Gastroesophageal sphincter (tissue), 4 donors: ENCODE measurements at regions not wholly inside any gene's neighbourhood (a gene's known extent, or its start where the extent isn't known, plus 50 kb on each side); places are given as distances from the start of the nearest gene placed in this dataset.

Experiments
- ATAC-seq: fragments of 150-250 bp; one replicate; pipeline ENCODE4 v1.9.1; 2016; ENCODE audit warnings: mild to moderate bottlenecking, moderate library complexity
- H3K27ac ChIP-seq, 4 donors: fragments of 200-600 bp; sonication (generic) in 3 of 4; 1 replicate in 3 of 4; 2 replicates in 1 of 4; pipeline ENCODE4 v1.5.1; 2016 to 2019
- H3K27me3 ChIP-seq: fragments of 200-600 bp; sonication (generic); one replicate; pipeline ENCODE4 v1.5.1; 2019
- H3K36me3 ChIP-seq, 2 donors: fragments of 200-600 bp; sonication (generic); one replicate each; pipeline ENCODE4 v1.5.1; 2019; ENCODE audit warnings: control low read depth in 1 of 2
- H3K4me1 ChIP-seq, 3 donors: fragments of 200-600 bp; sonication (generic); 1 replicate in 2 of 3; 2 replicates in 1 of 3; pipeline ENCODE4 v1.5.1; 2016 to 2019; ENCODE audit warnings: control low read depth in 2 of 3
- H3K4me3 ChIP-seq, 2 donors: fragments of 200-600 bp; sonication (generic); one replicate each; pipeline ENCODE4 v1.5.1; 2019; ENCODE audit warnings: mild to moderate bottlenecking in 1 of 2, moderate library complexity in 1 of 2
- H3K9me3 ChIP-seq, 3 donors: fragments of 200-600 bp; sonication (generic); one replicate each; pipeline ENCODE4 v1.5.1; 2017 to 2019; ENCODE audit warnings: control low read depth in 2 of 3
- EP300 ChIP-seq: sonication (generic); formaldehyde crosslinking; IDR thresholded peaks from one replicate; pipeline ENCODE4 v1.6.1; 2017; ENCODE audit warnings: antibody characterized with exemption, mild to moderate bottlenecking
- POLR2A ChIP-seq, 2 donors: fragments of 450-650 bp; IDR thresholded peaks; one replicate each; pipeline ENCODE4 v1.6.1; 2017; ENCODE audit warnings: antibody characterized with exemption in 2 of 2, mild to moderate bottlenecking in 2 of 2, moderate library complexity in 1 of 2
- POLR2AphosphoS5 ChIP-seq: sonication (generic); formaldehyde crosslinking; IDR thresholded peaks from one replicate; pipeline ENCODE4 v1.6.1; 2017; ENCODE audit warnings: antibody characterized with exemption
- WGBS, 2 donors: methylation state at CpG; one replicate each; pipeline ENCODE4 v1.1.5; 2018; ENCODE audit warnings: low coverage in 1 of 2; 5-methylcytosine and 5-hydroxymethylcytosine counted together
- TF ChIP-seq, protein P1 (sequence below), 4 experiments: fragments of 200-600 bp in 2 of 4; fragments of 450-650 bp in 2 of 4; sonication (generic) in 1 of 4; IDR thresholded peaks; one replicate each; pipeline ENCODE4 v1.5.1; 2017 to 2019; ENCODE audit warnings: antibody characterized with exemption in 4 of 4, mild to moderate bottlenecking in 2 of 4, moderate library complexity in 2 of 4

DNA sequence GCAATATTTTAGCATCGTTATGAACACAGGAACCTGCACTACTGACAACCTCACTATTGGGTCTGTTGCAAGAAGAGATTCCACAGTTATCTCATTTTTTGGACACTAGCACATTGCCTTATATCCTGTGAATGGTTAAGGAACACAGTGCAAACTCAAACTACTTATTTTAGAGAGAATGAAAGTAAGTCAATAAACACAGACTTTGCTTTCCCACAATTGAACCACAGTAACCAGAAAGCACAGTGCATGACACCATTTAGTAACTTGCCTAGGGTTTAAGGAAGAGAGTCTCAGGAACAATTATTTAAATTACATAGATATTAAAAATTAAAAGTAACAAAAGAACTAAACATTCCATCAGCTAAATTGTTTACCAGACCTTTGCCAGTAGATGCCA, 468.8 kb downstream of the ZWINT start:
- no peak for ATAC-seq
- Histone ChIP-seq H3K27ac (no peak overlapping the region), H3K4me3 (no peak overlapping the region), H3K9me3 (no peaks in the 10 kb centered on the region), H3K27me3 (no peaks in the 10 kb centered on the region), H3K36me3 (no peaks in the 10 kb centered on the region), H3K4me1 (no peaks in the 10 kb centered on the region)
- TF ChIP-seq EP300, result no peak
- TF ChIP-seq, protein P1, sequence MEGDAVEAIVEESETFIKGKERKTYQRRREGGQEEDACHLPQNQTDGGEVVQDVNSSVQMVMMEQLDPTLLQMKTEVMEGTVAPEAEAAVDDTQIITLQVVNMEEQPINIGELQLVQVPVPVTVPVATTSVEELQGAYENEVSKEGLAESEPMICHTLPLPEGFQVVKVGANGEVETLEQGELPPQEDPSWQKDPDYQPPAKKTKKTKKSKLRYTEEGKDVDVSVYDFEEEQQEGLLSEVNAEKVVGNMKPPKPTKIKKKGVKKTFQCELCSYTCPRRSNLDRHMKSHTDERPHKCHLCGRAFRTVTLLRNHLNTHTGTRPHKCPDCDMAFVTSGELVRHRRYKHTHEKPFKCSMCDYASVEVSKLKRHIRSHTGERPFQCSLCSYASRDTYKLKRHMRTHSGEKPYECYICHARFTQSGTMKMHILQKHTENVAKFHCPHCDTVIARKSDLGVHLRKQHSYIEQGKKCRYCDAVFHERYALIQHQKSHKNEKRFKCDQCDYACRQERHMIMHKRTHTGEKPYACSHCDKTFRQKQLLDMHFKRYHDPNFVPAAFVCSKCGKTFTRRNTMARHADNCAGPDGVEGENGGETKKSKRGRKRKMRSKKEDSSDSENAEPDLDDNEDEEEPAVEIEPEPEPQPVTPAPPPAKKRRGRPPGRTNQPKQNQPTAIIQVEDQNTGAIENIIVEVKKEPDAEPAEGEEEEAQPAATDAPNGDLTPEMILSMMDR (IDR thresholded peaks at IDR 0.05), result no peak
- TF ChIP-seq POLR2A (IDR thresholded peaks at IDR 0.05), result no peak
- TF ChIP-seq POLR2AphosphoS5, result no peak
- 35 to 63% methylated on average over 1 of the region's 1 CpG for WGBS, 2 donors

DNA sequence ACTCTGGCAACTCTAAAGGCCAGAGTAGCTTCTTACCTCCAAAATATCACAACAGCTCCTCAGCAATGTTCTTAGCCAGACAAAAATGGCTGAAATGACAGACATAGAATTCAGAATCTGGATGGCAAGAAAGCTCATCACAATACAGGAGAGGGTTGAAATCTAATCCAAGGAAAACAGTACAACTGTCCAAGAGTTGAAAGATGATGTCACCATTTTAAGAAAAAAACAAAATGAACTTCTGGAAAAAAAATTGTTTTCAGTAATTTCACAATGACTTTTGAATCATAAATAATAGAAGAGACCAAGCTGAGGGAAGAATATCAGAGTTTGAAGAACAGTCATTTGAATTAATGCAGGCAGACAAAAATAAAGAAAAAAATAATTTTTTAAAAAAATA, 479.5 kb downstream of the ZWINT start:
- Histone ChIP-seq H3K4me1 (no peaks in the 10 kb centered on the region), H3K36me3 (no peaks in the 10 kb centered on the region), H3K27ac (no peak overlapping the region), H3K9me3 (no peaks in the 10 kb centered on the region), H3K27me3 (no peaks in the 10 kb centered on the region), H3K4me3 (no peak overlapping the region)
- ATAC-seq, result no peak
- TF ChIP-seq EP300, result no peak
- TF ChIP-seq POLR2AphosphoS5, result no peak
- TF ChIP-seq, protein P1 (IDR thresholded peaks at IDR 0.05), result no peak

DNA sequence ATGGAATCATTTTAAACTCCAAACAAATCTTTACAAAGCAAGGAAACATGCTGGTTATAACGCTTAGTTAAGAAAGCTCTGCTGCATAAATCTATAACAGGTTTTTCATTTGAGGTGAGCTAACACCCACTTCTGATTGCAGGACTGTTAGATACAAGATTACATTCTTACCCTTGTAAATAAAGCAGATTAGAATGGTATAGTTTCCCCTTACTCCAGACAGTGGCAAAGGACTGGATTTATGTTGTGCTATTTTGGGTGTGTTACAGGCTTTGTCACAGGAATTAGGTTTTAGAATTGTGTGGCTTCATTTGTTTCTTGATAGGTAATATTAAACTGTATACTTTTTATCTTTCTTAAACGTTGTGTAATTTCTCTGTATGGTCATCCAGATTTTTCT, 487.6 kb downstream of the ZWINT start:
- Histone ChIP-seq H3K36me3 (no peaks in the 10 kb centered on the region), H3K4me1 (no peaks in the 10 kb centered on the region), H3K4me3 (no peak overlapping the region), H3K27me3 (no peaks in the 10 kb centered on the region), H3K9me3 (no peaks in the 10 kb centered on the region), H3K27ac (no peak overlapping the region)
- TF ChIP-seq POLR2A (IDR thresholded peaks at IDR 0.05), result no peak
- no peak for TF ChIP-seq EP300
- TF ChIP-seq, protein P1 (IDR thresholded peaks at IDR 0.05), result no peak
- TF ChIP-seq POLR2AphosphoS5, result no peak
- ATAC-seq, result no peak
- WGBS, 2 donors, result 59% methylated on average over 2 of the region's 2 CpGs

DNA sequence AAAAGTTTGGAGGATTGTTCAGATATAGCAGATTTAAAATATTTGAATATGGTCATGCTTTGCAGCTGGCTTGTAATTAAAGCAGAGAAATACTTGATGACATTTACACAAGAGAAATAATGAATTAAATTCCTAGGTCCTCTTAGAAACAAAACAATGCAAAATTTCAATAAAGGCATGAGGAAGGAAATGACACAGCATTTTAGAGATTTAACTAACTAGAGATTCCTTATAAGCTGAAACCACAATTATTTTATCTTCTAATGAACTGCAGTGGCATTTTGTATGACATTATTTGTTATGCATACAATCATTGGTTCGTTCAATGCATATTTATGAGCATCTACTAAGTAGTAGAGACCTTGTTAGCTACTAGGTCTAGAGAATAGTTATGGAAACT, 490.9 kb downstream of the ZWINT start:
- Histone ChIP-seq H3K9me3 (no peaks in the 10 kb centered on the region), H3K27ac (no peak overlapping the region), H3K36me3 (no peaks in the 10 kb centered on the region), H3K4me1 (no peaks in the 10 kb centered on the region), H3K4me3 (no peak overlapping the region), H3K27me3 (no peaks in the 10 kb centered on the region)
- ATAC-seq, result no peak
- TF ChIP-seq POLR2AphosphoS5 (no peak), EP300 (no peak), POLR2A (IDR thresholded peaks at IDR 0.05) (no peak)
- TF ChIP-seq, protein P1 (IDR thresholded peaks at IDR 0.05), result no peak
- WGBS, 2 donors, result 40 to 67% methylated on average over 1 of the region's 1 CpG

DNA sequence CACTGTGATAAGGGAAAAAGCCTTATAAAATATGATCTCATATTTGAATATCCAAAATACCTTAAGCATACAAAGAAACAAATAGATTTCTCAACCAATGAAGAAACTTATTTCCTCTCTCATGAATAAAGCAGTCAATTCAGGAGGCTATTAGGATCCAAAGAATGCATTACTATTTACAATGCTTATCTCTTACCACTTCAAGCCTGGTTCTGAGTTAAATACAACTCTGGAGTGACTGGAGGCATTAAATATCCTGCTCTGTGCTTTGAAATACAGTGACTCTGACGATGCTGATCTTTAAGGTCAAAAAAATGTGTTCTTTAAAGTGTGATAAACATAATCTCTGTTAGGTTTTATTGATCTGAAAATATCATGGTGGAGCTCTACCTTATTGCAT, 493.2 kb downstream of the ZWINT start:
- WGBS, 2 donors, result 33 to 67% methylated on average over 1 of the region's 1 CpG
- no peak for ATAC-seq

More for the DNA sequence above, 493.2 kb downstream of the ZWINT start:
- no peaks in the 10 kb centered on the region for H3K27me3 ChIP-seq
- no peaks in the 10 kb centered on the region for H3K4me1 ChIP-seq
- H3K27ac ChIP-seq, result no peak overlapping the region
- no peaks in the 10 kb centered on the region for H3K9me3 ChIP-seq
- TF ChIP-seq EP300, result no peak
- TF ChIP-seq, protein P1 (IDR thresholded peaks at IDR 0.05), result no peak
- TF ChIP-seq POLR2AphosphoS5, result no peak
- TF ChIP-seq POLR2A (IDR thresholded peaks at IDR 0.05), result no peak
- H3K36me3 ChIP-seq, result no peaks in the 10 kb centered on the region
- H3K4me3 ChIP-seq, result no peak overlapping the region
